HT1080 (cell line): ENCODE measurements at regions not wholly inside any gene's neighbourhood (a gene's known extent, or its start where the extent isn't known, plus 50 kb on each side); places are given as distances from the start of the nearest gene placed in this dataset.

ENCODE experiments used
- DNase-seq: peaks from one replicate; pipeline ENCODE4 v3.0.0-alpha.2; 2015; ENCODE audit warnings: low read depth

GRCh38 chr5:166551384-166551783 lies 1740.1 kb upstream of the WWC1 start:
- DNase-seq: no peak

DNA sequence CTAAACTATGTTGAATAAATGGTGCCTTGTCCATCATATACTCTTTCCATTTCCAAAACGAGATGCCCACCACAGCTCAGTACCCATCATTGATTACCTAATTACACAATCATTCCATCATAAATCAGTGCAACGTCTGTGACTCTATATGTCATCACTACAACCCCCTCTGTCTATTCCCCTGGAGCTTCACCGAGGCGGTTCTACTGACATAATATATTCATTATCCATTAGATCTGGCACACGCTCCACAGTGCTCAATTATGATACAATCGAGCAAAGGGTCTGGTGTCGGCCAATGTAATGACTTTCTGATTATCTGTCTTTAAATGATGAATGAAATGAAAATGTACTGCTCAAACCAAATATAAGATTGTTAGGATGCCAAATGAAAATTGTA lies 1737.7 kb upstream of the WWC1 start:
- DNase-seq: no peak

DNA sequence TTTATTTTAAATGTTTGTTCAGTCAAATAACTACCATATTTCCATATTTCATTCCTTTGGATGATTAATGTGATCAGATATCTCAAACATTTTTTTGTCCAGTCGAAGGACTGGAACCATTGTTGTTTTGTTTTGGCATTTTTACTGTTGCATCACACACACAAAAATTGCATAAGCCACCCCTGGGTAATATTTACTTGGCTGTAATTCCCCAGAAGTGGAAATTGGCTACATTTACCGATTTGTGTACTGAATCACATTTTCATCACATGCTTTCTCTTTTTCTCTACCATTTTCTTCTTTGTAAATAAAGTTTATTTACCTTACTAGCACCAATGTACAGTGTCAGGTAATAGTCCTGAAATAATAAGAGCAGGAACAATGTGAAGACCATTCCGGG lies 1729.7 kb upstream of the WWC1 start:
- DNase-seq: no peak

DNA sequence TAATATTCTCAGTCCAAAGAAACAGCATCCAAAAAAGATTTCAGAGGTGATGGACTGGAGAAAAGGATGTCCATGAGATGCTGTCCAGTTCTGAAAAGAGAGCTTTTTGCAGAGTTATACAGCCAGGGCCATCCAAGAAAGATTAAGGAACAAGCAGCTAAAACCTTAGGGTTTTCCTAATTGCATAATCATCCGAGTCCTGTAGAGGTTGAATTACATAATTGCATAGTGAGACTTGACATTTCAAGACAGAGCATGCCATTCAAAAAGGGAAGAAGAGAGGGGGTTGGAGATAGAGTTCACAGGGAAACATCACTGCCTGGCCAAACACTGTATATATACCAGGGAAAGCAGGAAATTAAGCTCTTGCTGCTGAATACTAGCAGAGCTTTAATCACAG lies 1729.2 kb upstream of the WWC1 start:
- DNase-seq: peak; percentile 1

DNA sequence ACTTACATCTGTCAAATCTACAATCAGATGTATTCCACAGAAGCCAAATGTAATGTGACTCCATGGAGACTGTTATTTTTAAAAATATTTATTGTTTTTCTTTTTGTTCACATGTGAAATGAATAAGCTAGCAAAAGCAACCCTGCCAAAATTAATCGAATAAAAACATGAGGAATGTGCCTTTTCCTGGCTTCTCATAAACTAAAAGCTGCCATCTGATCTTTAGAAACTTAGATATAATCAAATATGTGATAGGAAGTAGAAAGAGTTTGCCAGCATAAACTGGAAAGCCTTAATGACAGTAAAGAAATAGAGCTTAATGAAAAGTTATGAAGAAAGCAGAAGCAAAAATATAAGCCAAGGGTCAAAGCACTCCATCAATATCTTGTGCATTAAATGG lies 1724.7 kb upstream of the WWC1 start:
- no peak for DNase-seq

DNA sequence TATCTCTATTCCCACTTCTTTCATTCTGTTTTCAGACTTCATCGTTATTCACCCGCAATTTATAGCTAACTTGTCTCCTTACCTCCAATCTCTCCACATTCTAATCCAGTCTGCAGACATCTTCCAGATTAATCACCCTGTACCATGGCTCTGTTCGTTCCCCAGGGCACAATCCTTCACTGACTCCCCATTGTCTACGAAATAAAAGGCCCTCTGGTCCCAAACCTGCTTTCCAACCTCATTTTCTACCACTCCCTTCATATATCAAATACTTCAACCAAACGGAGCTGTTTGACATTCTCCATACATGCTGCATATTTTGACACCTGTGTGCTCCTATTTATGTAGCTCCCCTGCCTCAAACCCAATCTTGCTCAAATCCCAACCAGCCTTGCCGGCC lies 1720.6 kb upstream of the WWC1 start:
- no peak for DNase-seq

DNA sequence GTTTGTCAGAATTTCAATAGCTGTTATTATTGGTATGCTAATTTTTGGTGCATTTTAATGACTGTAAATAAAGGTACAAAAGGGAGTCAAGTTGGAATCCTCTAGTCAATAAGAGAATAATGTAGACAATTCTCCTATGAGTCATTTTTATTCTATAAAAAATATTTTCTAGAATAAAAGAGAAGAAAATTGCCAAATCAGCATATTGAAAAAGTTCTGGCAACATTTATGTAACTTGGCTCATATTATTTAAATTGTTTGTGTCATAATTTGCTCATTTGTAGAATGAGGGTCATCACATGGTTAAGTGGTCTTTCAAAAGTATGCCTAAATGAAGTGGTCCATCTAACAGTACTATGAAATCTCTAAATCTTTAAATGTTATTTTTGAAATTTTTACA lies 1719.8 kb upstream of the WWC1 start:
- DNase-seq: no peak

DNA sequence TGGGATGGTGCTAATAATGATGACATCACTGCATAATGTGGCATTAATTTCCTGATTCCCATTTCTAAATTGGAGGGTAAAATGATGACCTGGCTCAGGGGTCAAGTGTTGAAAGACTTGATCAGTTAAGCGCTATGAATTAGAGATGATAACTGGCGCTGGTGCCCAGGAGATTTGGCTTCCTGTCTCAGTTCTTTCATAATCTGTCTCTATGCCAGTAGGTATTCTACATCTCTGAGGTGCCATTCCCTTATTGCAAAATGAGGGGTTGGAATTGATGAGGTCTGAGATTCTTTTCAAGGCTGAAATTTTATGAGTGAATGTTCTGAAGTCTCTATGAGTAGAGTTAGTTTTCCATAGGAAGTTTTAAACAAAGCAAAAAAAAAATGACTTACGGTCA lies 1715.1 kb upstream of the WWC1 start:
- no peak for DNase-seq

DNA sequence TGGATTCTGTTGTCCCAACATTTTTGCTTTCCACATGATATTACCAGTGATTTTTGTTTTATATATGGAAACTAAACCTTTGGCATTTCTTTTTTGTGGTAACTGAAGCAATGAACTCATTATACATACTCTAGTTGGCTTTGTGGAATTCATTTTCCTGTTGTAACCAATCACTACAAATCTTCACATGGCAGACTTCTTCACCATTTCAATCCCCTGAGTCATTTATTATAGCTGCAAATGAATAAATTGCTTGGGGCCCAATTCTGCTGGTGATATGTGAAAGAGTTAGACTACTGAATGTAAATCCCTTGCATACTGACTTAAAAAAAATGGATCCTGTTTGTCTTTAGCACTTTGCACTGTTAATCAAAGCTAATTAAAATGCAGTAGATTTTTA lies 1709.6 kb upstream of the WWC1 start:
- DNase-seq: peak; percentile 35

GRCh38 chr5:166582416-166582815 lies 1709.0 kb upstream of the WWC1 start:
- DNase-seq: no peak

GRCh38 chr5:166594567-166594966 lies 1696.9 kb upstream of the WWC1 start:
- DNase-seq: no peak

GRCh38 chr5:166595274-166595951 lies 1696.0 kb upstream of the WWC1 start:
- no peak for DNase-seq

- no peak for DNase-seq
These were observed 1695.4 kb upstream of the WWC1 start for GRCh38 chr5:166596043-166596442.

- no peak for DNase-seq
These were observed 1689.2 kb upstream of the WWC1 start for GRCh38 chr5:166602271-166602670.

DNA sequence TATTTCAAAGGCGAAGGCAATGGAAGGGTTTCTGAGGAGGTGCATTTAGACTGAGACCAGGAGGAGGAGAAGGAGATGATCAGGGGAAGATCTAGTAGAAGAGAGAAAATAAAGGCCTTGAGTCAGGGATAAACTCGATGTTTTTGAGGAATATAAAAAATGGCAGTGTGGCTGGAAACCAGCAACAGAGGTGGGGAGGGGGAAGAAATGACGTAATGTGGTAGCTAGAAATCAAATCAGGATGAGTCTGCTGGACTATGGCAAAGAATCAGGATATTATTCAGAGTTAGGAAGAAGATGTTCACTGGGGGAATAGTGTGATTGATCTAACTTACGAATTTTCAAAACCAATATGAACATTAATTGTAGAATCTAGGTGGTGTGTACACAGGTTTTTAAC lies 1673.9 kb upstream of the WWC1 start:
- DNase-seq: no peak

GRCh38 chr5:166618526-166618925 lies 1672.9 kb upstream of the WWC1 start:
- no peak for DNase-seq

DNA sequence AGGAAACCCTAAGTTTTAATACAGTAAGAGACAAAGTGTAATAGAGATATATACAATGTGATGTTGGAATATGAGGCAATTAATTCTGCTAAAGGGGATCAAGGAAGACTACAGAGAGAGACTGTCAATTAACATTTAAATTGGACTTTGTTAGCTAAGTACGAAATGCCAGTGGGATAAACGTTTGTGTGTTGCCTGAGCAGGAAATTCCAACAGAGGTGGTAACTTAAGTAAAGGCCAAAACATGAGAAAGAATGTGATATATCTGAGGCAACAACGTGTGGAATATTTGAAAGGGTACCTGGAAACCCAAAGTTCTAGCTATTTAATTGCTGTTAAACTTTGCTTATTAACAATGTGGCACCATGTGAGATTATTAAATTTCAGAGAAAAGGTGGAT lies 1666.9 kb upstream of the WWC1 start:
- no peak for DNase-seq

- peak; percentile 49 for DNase-seq
These were observed 1666.1 kb upstream of the WWC1 start for GRCh38 chr5:166625210-166625865.

- DNase-seq: no peak
These were observed 1654.2 kb upstream of the WWC1 start for GRCh38 chr5:166637295-166637694.

DNA sequence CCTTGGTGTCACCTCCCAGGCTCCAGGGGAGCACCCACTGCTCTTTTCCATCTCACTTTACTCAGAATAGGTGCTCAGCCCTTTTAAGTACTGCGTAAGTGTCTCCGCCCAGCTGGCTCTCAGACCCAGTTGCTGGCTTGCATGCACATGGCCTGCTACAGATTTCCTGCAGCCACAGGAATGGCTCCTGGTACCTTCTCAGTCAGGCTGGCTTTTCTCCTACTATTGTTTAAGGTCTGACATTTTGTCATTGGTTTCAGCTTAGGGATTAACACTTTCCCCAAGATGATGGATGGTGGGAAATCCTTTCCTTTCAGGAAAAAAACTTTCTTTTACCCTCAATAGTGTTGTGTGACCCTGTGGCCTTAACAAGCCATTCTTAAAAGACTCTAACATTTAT lies 1652.3 kb upstream of the WWC1 start:
- DNase-seq: no peak

DNA sequence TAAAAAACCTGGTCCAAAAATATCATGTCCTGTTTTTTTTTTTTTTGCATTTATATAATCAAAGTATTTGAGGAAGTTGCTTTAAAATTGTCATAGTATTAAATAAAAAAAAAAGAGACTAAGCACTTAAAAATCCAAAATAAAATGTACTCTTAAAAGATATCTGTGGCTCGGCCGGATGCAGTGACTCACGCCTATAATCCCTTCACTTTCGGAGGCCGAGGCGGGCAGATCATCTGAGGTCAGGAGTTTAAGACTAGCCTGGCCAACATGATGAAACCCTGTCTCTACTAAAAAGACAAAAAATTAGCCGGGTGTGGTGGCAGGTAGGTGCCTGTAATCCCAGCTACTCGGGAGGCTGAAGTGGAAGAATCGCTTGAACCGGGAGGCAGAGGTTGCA lies 1651.3 kb upstream of the WWC1 start:
- peak; percentile 45 for DNase-seq

GRCh38 chr5:166648736-166649135 lies 1642.7 kb upstream of the WWC1 start:
- no peak for DNase-seq

- DNase-seq: peak; percentile 4
These were observed 1641.8 kb upstream of the WWC1 start for GRCh38 chr5:166649676-166650075.

GRCh38 chr5:166651234-166651633 lies 1640.2 kb upstream of the WWC1 start:
- DNase-seq: no peak
